Left forelimb (tissue), 1 donor: ENCODE measurements at regions not wholly inside any gene's neighbourhood (a gene's known extent, or its start where the extent isn't known, plus 50 kb on each side); places are given as distances from the start of the nearest gene placed in this dataset.

Experiments used
- DNase-seq: peaks from one replicate; pipeline ENCODE4 v3.0.0-alpha.2; 2018; ENCODE audit warnings: low spot score

DNA sequence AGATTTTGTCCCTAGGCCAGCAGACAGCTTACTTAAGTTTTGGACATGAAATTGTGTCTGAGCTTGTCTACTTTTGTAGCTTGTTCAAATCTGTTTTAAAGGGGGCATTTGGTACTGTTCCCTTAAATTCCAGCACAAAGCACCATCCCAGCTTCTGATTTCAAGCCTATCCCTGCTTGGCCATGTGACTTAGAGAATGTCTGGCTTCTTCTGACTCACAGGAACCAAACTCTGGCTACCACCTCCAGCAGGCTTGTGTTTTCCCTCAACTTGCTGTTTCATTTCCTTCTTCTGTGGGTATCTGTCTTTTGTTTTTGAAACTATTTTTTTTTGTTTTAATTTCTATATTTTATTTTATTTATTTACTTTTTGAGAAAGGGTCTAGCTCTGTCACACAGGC is 97.9 kb upstream of the FZD8 start:
- no peak for DNase-seq

DNA sequence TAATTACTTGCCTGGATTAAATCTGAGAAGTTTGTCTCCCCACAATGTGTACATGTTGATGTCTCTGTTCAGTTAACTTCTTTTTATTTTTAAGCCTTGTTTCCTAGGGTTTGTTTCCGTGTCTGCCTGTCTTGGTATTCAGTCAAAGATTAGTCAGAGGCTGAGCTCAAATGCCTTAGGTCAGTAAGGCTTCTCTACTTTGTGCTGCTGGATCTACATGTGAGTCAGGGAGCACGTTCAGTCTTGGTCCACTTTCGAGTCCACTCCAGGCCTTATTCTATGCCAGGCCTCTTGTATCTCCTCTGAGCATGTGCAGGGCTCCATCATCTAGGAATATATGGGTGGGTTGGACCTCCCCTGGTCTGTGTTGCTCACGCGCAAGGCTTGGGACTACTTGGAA is 93.3 kb upstream of the FZD8 start:
- no peak for DNase-seq

GRCh38 chr10:35731828-35732227 is 89.7 kb upstream of the FZD8 start:
- DNase-seq = no peak

GRCh38 chr10:35728341-35728740 is 86.2 kb upstream of the FZD8 start:
- no peak for DNase-seq

GRCh38 chr10:35726846-35727245 is 84.8 kb upstream of the FZD8 start:
- DNase-seq = no peak

DNA sequence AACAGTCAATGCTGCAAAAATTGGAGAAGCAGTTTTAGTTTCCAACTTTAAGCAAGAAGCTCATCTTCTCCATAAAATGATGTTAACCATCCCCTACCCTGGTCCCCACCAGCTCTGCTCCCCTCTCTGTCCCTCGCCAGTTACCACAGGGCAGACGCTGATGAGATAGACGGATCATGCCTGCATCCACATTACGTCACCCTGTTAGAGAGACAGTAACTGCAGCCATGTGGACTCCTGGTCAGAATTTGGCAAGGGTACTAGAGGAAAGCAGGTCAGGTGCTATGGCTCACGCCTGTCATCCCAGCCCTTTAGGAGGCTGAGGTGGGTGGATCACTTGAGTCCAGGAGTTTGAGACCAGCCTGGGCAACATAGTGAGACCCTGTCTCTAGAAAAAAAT is 81.9 kb upstream of the FZD8 start:
- DNase-seq = no peak

DNA sequence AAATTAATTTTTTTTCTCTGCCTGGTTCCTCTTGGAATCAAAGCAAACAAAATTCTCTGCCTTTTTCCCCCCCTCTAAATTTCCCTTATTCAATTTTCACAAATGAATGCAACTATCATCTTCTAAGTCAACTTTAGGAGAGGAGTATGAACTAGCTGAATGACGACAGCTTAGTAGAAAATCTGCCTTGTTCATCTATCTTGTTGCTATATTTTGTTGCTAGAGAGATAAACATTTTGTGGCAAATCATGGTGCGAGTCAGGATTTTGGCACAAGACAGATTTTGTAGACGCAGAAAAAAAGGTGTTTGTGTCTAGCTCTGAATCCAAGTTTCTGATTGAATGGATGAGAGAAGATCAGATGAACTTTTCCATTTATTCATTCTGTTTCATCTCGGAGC is 81.0 kb upstream of the FZD8 start:
- no peak for DNase-seq

- DNase-seq = no peak
Measured at GRCh38 chr10:35722636-35723035, 80.5 kb upstream of the FZD8 start.

DNA sequence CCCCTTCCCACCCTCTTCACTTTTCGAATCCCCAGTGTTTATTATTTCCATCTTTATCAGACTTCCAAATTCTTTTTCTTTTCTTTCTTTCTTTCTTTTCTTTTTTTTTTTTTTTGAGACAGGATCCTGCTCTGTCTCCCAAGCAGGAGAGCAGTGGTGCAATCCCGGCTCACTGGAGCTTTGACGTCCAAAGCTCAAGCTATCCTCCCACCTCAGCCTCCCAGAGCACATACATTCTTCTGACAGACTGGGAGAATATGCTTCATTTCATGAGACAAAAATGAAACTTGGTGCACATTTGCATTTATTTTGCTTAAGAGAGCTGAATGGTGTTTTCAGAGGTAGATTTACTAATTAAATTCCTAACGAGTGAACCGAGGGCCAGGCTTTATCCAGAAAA is 80.1 kb upstream of the FZD8 start:
- no peak for DNase-seq

DNA sequence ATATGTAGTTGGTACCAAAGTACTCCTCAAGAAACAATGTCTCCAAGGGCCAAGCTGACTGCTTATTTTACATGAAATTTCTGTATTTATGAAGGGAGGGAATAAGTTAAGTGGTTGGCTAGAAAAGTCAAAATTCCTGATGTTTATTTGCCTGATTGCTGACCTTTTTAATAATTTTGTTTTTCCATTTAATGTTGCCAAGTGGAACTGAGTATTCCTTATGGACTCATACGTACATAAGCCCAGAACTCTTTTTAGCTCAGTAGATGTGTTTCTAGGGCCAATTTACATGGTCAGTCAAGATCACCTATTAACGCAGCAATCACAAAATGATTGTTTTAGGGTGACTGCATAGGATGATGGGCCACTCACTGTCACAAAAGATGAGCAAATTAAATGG is 78.3 kb upstream of the FZD8 start:
- no peak for DNase-seq

DNA sequence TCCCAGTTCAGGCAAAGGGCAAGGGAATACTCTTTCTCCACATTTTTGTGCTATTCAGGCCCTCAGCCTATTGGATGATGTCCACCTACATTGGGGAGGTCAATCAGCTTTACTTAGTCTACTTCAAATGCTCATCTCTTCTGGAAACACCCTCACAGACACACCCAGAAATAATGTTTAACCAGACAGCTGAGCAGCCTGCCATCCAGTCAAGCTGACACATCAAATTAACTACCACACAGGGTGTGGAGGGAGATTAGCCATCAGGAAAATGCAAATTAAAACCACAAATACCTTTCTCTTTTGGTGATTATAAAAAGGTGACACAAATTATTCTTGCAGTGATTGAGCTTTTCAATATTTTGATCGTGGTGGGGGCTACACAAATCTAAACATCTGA is 74.7 kb upstream of the FZD8 start:
- DNase-seq = no peak

DNA sequence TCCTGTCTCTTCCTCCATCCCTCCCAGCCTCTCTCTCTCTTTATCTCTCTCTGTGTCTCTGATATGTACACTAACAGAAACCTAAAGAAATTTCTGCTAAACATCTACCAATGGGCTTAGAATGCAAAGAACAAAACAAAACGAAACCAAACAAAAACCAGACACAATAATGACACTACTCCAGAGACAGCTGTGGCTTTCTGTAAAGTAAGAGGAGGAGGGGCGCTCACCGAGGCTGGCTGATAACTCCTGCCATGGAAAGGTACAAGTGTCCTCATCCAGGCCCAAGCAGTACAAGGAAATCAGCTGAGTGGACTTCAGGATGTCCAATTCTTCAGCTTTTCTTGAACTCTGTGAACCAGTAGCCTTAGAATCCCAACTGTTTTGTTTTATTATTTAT is 70.4 kb upstream of the FZD8 start:
- DNase-seq = no peak

DNA sequence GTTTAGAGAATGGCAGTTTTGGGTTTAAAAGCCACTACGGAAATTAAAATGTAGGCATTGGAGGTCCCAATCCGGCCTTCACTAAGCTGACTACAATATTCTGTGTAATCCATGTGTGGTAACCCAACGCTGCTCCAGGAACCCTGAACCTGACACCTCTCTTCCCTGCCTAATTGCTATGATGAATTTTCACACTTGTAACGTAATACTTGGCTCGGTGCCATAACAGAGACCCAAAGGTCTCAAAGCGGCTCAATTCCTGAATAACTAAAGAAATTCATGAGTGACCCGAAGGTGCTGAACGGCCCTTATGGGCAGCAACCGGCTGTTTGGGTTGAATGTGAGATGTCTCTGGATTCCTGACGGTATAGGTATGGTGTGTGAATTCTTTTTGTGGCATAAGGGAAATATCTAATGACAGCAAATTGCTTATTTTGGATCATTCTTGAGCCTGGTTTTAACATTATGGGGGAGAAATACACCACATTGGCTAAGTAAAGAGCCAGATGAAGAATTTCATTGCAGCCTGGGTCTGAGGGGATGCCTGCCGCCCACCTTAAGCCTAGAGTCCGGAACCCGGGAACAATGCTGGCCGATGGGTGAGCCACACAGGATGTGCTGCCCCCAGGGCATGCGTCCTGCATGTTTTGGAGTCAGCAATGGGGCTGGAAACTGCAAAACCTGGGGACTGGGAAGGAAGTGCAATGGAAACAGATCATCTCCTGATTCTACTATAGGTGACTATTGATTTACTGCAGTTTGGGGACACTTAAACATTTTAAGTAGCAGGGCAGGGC is 69.7 kb upstream of the FZD8 start:
- DNase-seq = no peak

GRCh38 chr10:35707642-35708425 is 65.7 kb upstream of the FZD8 start:
- no peak for DNase-seq

DNA sequence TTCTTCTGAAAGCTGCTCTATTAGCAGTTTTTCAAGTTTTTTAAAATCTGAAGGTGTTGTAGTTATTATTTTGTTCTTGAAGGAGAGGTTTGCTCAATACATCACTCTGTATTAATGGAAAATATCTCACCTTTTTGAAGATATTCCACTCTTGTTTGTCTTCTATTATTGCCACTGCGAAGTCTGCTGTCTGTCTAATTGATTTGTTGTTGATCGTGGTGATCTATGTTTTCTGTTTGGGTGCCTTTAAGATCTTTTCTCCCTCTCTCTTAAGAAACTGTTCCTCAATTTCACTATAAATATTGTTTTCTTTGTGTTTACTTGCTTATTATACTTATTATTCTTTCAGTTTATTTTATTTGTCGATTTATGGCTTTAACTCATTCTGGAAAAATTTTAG is 64.9 kb upstream of the FZD8 start:
- DNase-seq = no peak

- DNase-seq = no peak
Measured at GRCh38 chr10:35705671-35706070, 63.6 kb upstream of the FZD8 start.

DNA sequence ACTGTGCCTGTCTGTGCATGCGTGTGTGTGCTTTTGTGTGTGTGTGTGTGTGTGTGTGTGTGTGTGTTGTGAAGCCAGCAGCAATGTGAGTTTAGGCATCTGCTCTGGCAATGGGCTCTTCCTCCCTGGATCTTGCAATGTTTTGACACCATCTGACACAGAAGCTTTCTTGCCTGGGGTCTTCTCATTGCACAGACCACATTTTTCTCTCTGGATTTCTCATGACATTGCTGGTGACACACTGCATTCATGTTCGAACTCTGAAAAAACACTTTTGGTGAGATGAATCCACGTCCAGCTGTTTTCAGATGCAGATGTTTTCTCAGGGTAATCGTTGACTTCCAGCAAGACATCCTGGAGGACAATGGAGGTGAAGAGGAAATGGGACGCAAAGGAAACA is 63.0 kb upstream of the FZD8 start:
- no peak for DNase-seq

DNA sequence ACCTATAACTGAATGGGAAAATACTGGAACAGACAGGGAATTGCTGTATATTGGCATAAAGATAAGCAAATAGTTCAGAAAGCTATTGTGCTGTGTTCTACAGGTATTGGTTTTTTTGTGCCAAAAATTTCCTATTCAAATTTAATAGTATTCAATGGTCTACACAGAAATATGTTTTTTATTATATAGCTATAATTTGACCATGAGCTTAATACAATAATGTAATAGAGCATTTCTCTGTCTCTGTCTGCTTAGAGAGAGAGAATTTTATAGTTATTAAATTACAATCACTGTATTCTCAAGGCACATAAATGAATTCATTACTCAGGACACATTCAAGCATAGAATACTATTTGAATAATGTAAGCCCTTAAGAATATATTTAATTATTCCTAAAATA is 62.3 kb upstream of the FZD8 start:
- DNase-seq = no peak

GRCh38 chr10:35700487-35700882 is 58.4 kb upstream of the FZD8 start:
- DNase-seq = no peak

DNA sequence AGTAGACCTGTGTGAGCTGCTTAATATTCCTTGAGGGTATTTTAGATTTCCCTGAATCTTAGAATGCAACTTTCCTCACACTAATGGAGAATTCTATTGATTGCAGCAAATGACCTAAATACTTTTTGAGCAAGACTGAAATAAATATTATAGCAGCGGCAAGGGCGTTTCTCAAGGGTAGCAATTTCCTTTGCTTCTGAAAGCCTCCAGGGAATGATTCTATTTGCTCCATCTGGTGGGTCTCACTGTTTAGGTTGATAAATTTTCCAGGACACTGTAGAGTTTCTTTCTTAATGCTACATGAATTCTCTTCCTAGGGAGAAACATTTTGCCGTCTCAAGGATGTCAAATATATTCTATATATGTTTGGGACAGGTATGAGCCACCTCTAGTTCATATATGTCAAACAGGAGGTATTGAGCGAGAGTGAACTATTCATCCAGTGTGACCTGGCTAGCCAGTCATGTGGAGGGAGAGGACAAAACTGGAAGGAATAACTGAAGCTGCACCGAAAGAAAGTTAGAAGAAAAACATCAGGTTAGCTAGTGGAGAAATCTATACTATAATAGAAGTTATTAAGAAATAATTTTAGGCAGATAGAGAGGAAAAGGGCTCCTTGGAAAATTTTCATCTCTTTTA is 57.9 kb upstream of the FZD8 start:
- no peak for DNase-seq

DNA sequence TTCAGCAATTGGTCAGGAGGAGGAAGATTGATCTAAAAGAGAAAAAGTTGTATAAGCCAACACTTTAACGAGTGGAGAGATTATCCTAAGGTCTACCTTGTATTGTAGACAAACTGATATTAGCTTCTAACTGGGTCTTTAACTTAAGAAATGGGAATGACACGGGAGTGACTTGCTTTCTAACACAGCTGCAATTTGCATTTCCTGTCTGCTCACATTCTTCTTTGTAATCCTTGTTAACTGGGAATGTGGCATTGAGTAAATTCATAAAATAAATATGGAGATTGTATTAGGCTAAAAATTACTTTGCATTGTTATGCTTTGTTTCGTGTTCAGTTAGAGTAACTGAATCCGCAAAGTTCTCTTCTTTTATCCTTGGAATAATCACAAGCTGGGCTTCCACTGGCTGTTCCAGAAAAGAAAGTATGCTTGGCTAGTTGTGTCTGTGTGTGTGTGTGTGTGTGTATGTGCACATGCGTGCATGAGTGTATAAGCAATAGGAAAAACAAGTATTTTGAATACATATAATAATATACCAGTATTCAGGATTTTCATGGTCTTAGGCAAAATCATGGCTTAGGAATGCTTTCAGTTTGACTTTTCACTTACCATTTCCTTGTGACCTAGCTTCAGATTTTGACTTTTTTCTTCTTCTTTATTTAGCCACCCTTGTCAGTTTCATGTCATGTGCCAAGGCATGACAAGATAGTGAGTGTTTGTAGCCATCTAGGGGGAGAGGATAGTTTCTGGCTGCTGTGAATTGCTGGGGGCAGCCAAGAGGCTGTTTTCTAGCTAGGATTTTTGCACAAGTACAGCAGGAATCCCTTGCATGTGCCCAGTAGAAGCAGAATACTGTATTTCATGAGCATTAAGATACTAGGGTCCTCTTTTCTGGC is 54.5 kb upstream of the FZD8 start:
- DNase-seq = no peak

- no peak for DNase-seq
Measured at GRCh38 chr10:35693800-35694199, 51.7 kb upstream of the FZD8 start.
